ENCODE measurements at regions not wholly inside any gene's neighbourhood (a gene's known extent, or its start where the extent isn't known, plus 50 kb on each side); places are given as distances from the start of the nearest gene placed in this dataset.

- DNase-seq (no peak), ATAC-seq (replicated peaks in 1 of 4) (no peak)
- H3K27ac ChIP-seq (ENCODE audit: low read length) = no peak overlapping the region
- no peak overlapping the region for H3K4me3 ChIP-seq (ENCODE audit: control insufficient read depth in 1 of 2, extremely low read depth in 1 of 2, low read length in 1 of 2)
- H3K36me3 Mint-ChIP-seq = no peaks in the 10 kb centered on the region
- CTCF ChIA-PET = no interaction called here
- H3K4me3 Mint-ChIP-seq = no peak overlapping the region
- H3K4me1 ChIP-seq (ENCODE audit: control insufficient read depth in 1 of 2, extremely low read depth in 1 of 2, insufficient read depth in 2 of 2, low read length in 2 of 2) = no peaks in the 10 kb centered on the region
- no CpG with 5 or more reads among the region's 1 CpG for WGBS (ENCODE audit: insufficient coverage)
- POLR2A ChIA-PET = no interaction called here
- H3K27me3 Mint-ChIP-seq = no peaks in the 10 kb centered on the region
- no peaks in the 10 kb centered on the region for H3K36me3 ChIP-seq (ENCODE audit: control insufficient read depth in 2 of 2, extremely low read depth in 1 of 2, insufficient read depth in 1 of 2, low read length in 1 of 2)
- H3K4me1 Mint-ChIP-seq = no peaks in the 10 kb centered on the region
- H3K9me3 Mint-ChIP-seq = peaks cover 0 to 8% (median 5%) of the 10 kb centered on the region in 3 donors
- H3K27ac Mint-ChIP-seq = no peak overlapping the region
- no peaks in the 10 kb centered on the region for H3K27me3 ChIP-seq (replicated peaks in 1 of 2; ENCODE audit: control insufficient read depth in 2 of 2, extremely low read depth in 1 of 2, insufficient read depth in 2 of 2, low read length in 1 of 2)
- no peaks in the 10 kb centered on the region for H3K9me3 ChIP-seq
These were observed 156.2 kb upstream of the COL8A1 start for GRCh38 chr3:99482191-99482590.

- POLR2A ChIA-PET = no interaction called here
- H3K9me3 ChIP-seq = no peaks in the 10 kb centered on the region
- WGBS (ENCODE audit: insufficient coverage) = 79% methylated on average over 2 of the region's 2 CpGs
- Mint-ChIP-seq H3K27ac (no peak overlapping the region), H3K9me3 (peaks cover 0 to 8% (median 5%) of the 10 kb centered on the region in 3 donors), H3K4me3 (no peak overlapping the region), H3K4me1 (no peaks in the 10 kb centered on the region), H3K36me3 (no peaks in the 10 kb centered on the region), H3K27me3 (no peaks in the 10 kb centered on the region)
- H3K4me1 ChIP-seq (ENCODE audit: control insufficient read depth in 1 of 2, extremely low read depth in 1 of 2, insufficient read depth in 2 of 2, low read length in 2 of 2) = no peaks in the 10 kb centered on the region
- no peaks in the 10 kb centered on the region for H3K27me3 ChIP-seq (replicated peaks in 1 of 2; ENCODE audit: control insufficient read depth in 2 of 2, extremely low read depth in 1 of 2, insufficient read depth in 2 of 2, low read length in 1 of 2)
- CTCF ChIA-PET = interaction anchor here in 1 of 2 donors (0.6 kb wide), 1 partner anchor 409 kb away, joined by 3 read pairs; no protein-coding TSS in a partner anchor
- DNase-seq (no peak), ATAC-seq (replicated peaks in 1 of 4) (no peak)
- H3K36me3 ChIP-seq (ENCODE audit: control insufficient read depth in 2 of 2, extremely low read depth in 1 of 2, insufficient read depth in 1 of 2, low read length in 1 of 2) = no peaks in the 10 kb centered on the region
- H3K4me3 ChIP-seq (ENCODE audit: control insufficient read depth in 1 of 2, extremely low read depth in 1 of 2, low read length in 1 of 2) = no peak overlapping the region
- no peak overlapping the region for H3K27ac ChIP-seq (ENCODE audit: low read length)
These were observed 156.8 kb upstream of the COL8A1 start for GRCh38 chr3:99481561-99481960.

- Histone ChIP-seq H3K9me3 (no peaks in the 10 kb centered on the region), H3K4me1 (ENCODE audit: control insufficient read depth in 1 of 2, extremely low read depth in 1 of 2, insufficient read depth in 2 of 2, low read length in 2 of 2) (no peaks in the 10 kb centered on the region), H3K27me3 (replicated peaks in 1 of 2; ENCODE audit: control insufficient read depth in 2 of 2, extremely low read depth in 1 of 2, insufficient read depth in 2 of 2, low read length in 1 of 2) (no peaks in the 10 kb centered on the region), H3K36me3 (ENCODE audit: control insufficient read depth in 2 of 2, extremely low read depth in 1 of 2, insufficient read depth in 1 of 2, low read length in 1 of 2) (no peaks in the 10 kb centered on the region), H3K27ac (ENCODE audit: low read length) (no peak overlapping the region), H3K4me3 (ENCODE audit: control insufficient read depth in 1 of 2, extremely low read depth in 1 of 2, low read length in 1 of 2) (no peak overlapping the region)
- no CpG with 5 or more reads among the region's 2 CpGs for WGBS (ENCODE audit: insufficient coverage)
- no peaks in the 10 kb centered on the region for H3K27me3 Mint-ChIP-seq
- no peaks in the 10 kb centered on the region for H3K36me3 Mint-ChIP-seq
- no peak overlapping the region for H3K4me3 Mint-ChIP-seq
- no peak for ATAC-seq (replicated peaks in 1 of 4)
- peaks cover 0 to 8% (median 5%) of the 10 kb centered on the region in 3 donors for H3K9me3 Mint-ChIP-seq
- POLR2A ChIA-PET = no interaction called here
- no peak for DNase-seq
- H3K27ac Mint-ChIP-seq = no peak overlapping the region
- CTCF ChIA-PET = no interaction called here
- no peaks in the 10 kb centered on the region for H3K4me1 Mint-ChIP-seq
These were observed 158.6 kb upstream of the COL8A1 start for GRCh38 chr3:99479768-99480167.

GRCh38 chr3:99477650-99478049, 160.7 kb upstream of the COL8A1 start:
- Mint-ChIP-seq H3K36me3 (no peaks in the 10 kb centered on the region), H3K27me3 (no peaks in the 10 kb centered on the region), H3K9me3 (peaks cover 0 to 8% (median 5%) of the 10 kb centered on the region in 3 donors), H3K27ac (no peak overlapping the region), H3K4me3 (no peak overlapping the region), H3K4me1 (no peaks in the 10 kb centered on the region)
- no peak overlapping the region for H3K4me3 ChIP-seq (ENCODE audit: control insufficient read depth in 1 of 2, extremely low read depth in 1 of 2, low read length in 1 of 2)
- H3K36me3 ChIP-seq (ENCODE audit: control insufficient read depth in 2 of 2, extremely low read depth in 1 of 2, insufficient read depth in 1 of 2, low read length in 1 of 2) = no peaks in the 10 kb centered on the region
- no peak overlapping the region for H3K27ac ChIP-seq (ENCODE audit: low read length)
- DNase-seq (no peak), ATAC-seq (replicated peaks in 1 of 4) (no peak)
- H3K27me3 ChIP-seq (replicated peaks in 1 of 2; ENCODE audit: control insufficient read depth in 2 of 2, extremely low read depth in 1 of 2, insufficient read depth in 2 of 2, low read length in 1 of 2) = no peaks in the 10 kb centered on the region
- H3K4me1 ChIP-seq (ENCODE audit: control insufficient read depth in 1 of 2, extremely low read depth in 1 of 2, insufficient read depth in 2 of 2, low read length in 2 of 2) = no peaks in the 10 kb centered on the region
- POLR2A ChIA-PET = no interaction called here
- WGBS (ENCODE audit: insufficient coverage) = no CpG with 5 or more reads among the region's 1 CpG
- no peaks in the 10 kb centered on the region for H3K9me3 ChIP-seq
- CTCF ChIA-PET = no interaction called here

DNA sequence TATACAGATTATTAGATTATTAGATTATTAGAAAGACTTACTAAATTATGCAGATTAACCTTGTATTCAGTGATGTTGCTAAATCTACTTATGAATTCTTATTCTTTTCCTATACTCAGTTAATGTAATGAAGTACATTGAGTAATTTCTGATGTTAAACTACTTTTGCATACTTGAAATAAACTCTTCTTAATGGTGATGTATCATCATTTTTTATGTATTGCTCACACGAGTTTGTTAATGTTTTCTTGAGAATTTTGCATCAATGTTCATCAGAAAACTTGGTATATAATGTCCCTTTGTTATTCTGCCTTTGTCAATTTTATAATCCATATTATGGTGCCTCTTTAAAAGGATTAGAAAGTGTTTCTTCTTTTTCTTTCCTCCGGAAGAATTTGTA, 163.2 kb upstream of the COL8A1 start:
- ATAC-seq (replicated peaks in 1 of 4) (no peak), DNase-seq (no peak)
- no peak overlapping the region for H3K27ac Mint-ChIP-seq
- ChIA-PET CTCF (no interaction called here), POLR2A (no interaction called here)
- H3K4me1 ChIP-seq (ENCODE audit: control insufficient read depth in 1 of 2, extremely low read depth in 1 of 2, insufficient read depth in 2 of 2, low read length in 2 of 2) = no peaks in the 10 kb centered on the region
- whole genome bisulfite sequencing (ENCODE audit: insufficient coverage) = no CpG with 5 or more reads among the region's 2 CpGs
- H3K27ac ChIP-seq (ENCODE audit: low read length) = no peak overlapping the region
- H3K36me3 Mint-ChIP-seq = no peaks in the 10 kb centered on the region
- H3K27me3 ChIP-seq (replicated peaks in 1 of 2; ENCODE audit: control insufficient read depth in 2 of 2, extremely low read depth in 1 of 2, insufficient read depth in 2 of 2, low read length in 1 of 2) = no peaks in the 10 kb centered on the region
- no peak overlapping the region for H3K4me3 Mint-ChIP-seq
- H3K36me3 ChIP-seq (ENCODE audit: control insufficient read depth in 2 of 2, extremely low read depth in 1 of 2, insufficient read depth in 1 of 2, low read length in 1 of 2) = no peaks in the 10 kb centered on the region
- H3K9me3 Mint-ChIP-seq = peaks cover 0 to 8% (median 5%) of the 10 kb centered on the region in 3 donors
- H3K4me3 ChIP-seq (ENCODE audit: control insufficient read depth in 1 of 2, extremely low read depth in 1 of 2, low read length in 1 of 2) = no peak overlapping the region
- no peaks in the 10 kb centered on the region for H3K27me3 Mint-ChIP-seq
- no peaks in the 10 kb centered on the region for H3K4me1 Mint-ChIP-seq
- H3K9me3 ChIP-seq = no peaks in the 10 kb centered on the region

GRCh38 chr3:99474776-99475175, 163.6 kb upstream of the COL8A1 start:
- ATAC-seq (replicated peaks in 1 of 4) = no peak
- CTCF ChIA-PET = no interaction called here
- Mint-ChIP-seq H3K9me3 (peaks cover 0 to 8% (median 5%) of the 10 kb centered on the region in 3 donors), H3K27me3 (no peaks in the 10 kb centered on the region), H3K4me1 (no peaks in the 10 kb centered on the region), H3K4me3 (no peak overlapping the region), H3K36me3 (no peaks in the 10 kb centered on the region), H3K27ac (no peak overlapping the region)
- H3K27me3 ChIP-seq (replicated peaks in 1 of 2; ENCODE audit: control insufficient read depth in 2 of 2, extremely low read depth in 1 of 2, insufficient read depth in 2 of 2, low read length in 1 of 2) = no peaks in the 10 kb centered on the region
- no peaks in the 10 kb centered on the region for H3K9me3 ChIP-seq
- POLR2A ChIA-PET = no interaction called here
- no peaks in the 10 kb centered on the region for H3K36me3 ChIP-seq (ENCODE audit: control insufficient read depth in 2 of 2, extremely low read depth in 1 of 2, insufficient read depth in 1 of 2, low read length in 1 of 2)
- no peak for DNase-seq
- H3K27ac ChIP-seq (ENCODE audit: low read length) = no peak overlapping the region
- H3K4me1 ChIP-seq (ENCODE audit: control insufficient read depth in 1 of 2, extremely low read depth in 1 of 2, insufficient read depth in 2 of 2, low read length in 2 of 2) = no peaks in the 10 kb centered on the region
- H3K4me3 ChIP-seq (ENCODE audit: control insufficient read depth in 1 of 2, extremely low read depth in 1 of 2, low read length in 1 of 2) = no peak overlapping the region

- Mint-ChIP-seq H3K36me3 (no peaks in the 10 kb centered on the region), H3K9me3 (peaks cover 0 to 3% (median 2%) of the 10 kb centered on the region in 3 donors), H3K4me3 (no peak overlapping the region), H3K27me3 (peaks cover 0 to 3% of the 10 kb centered on the region in 2 donors), H3K27ac (no peak overlapping the region), H3K4me1 (no peaks in the 10 kb centered on the region)
- no peaks in the 10 kb centered on the region for H3K4me1 ChIP-seq (ENCODE audit: control insufficient read depth in 1 of 2, extremely low read depth in 1 of 2, insufficient read depth in 2 of 2, low read length in 2 of 2)
- no peak overlapping the region for H3K27ac ChIP-seq (ENCODE audit: low read length)
- POLR2A ChIA-PET = no interaction called here
- DNase-seq = no peak
- no peaks in the 10 kb centered on the region for H3K27me3 ChIP-seq (replicated peaks in 1 of 2; ENCODE audit: control insufficient read depth in 2 of 2, extremely low read depth in 1 of 2, insufficient read depth in 2 of 2, low read length in 1 of 2)
- H3K9me3 ChIP-seq = no peaks in the 10 kb centered on the region
- no peak overlapping the region for H3K4me3 ChIP-seq (ENCODE audit: control insufficient read depth in 1 of 2, extremely low read depth in 1 of 2, low read length in 1 of 2)
- WGBS (ENCODE audit: insufficient coverage) = no CpG with 5 or more reads among the region's 2 CpGs
- CTCF ChIA-PET = no interaction called here
- no peaks in the 10 kb centered on the region for H3K36me3 ChIP-seq (ENCODE audit: control insufficient read depth in 2 of 2, extremely low read depth in 1 of 2, insufficient read depth in 1 of 2, low read length in 1 of 2)
- ATAC-seq (replicated peaks in 1 of 4) = no peak
These were observed 165.1 kb upstream of the COL8A1 start for GRCh38 chr3:99473321-99473751.
